H1 (cell line): ENCODE measurements at regions not wholly inside any gene's neighbourhood (a gene's known extent, or its start where the extent isn't known, plus 50 kb on each side); places are given as distances from the start of the nearest gene placed in this dataset.

Source experiments
- CBX8 ChIP-seq: fragments of 300-800, 300-1000 bp; sonication (generic); IDR thresholded peaks from 2 replicates; pipeline ENCODE4 v1.7.1; 2016; ENCODE audit warnings: low read depth, low read length, borderline replicate concordance
- CHD1 ChIP-seq: IDR thresholded peaks from 2 replicates; pipeline ENCODE4 v1.6.1; 2012; ENCODE audit warnings: low read depth, low read length, improper control_type of control experiment
- CTBP2 ChIP-seq: IDR thresholded peaks from 2 replicates; pipeline ENCODE4 v1.7.0; 2011; ENCODE audit warnings: borderline replicate concordance, mild to moderate bottlenecking, moderate library complexity, mixed read lengths, low read length; ENCODE audit not compliant: insufficient read depth, insufficient read length
- HDAC2 ChIP-seq, 2 experiments: fragments of 300-600 bp in 1 of 2; sonication (generic) in 1 of 2; IDR thresholded peaks; 2 replicates each; pipeline ENCODE4 v1.6.1; 2011 to 2012; ENCODE audit warnings: low read depth in 2 of 2, low read length in 2 of 2, mild to moderate bottlenecking in 2 of 2, moderate library complexity in 2 of 2, borderline replicate concordance in 1 of 2, inconsistent platforms in 1 of 2
- JUN ChIP-seq: IDR thresholded peaks from 2 replicates; pipeline ENCODE4 v1.6.1; 2011; ENCODE audit warnings: low read depth, mild to moderate bottlenecking, improper control_type of control experiment, low read length
- JUND ChIP-seq: IDR thresholded peaks from 2 replicates; pipeline ENCODE4 v1.6.1; 2011; ENCODE audit warnings: mild to moderate bottlenecking, improper control_type of control experiment, low read length
- NRF1 ChIP-seq: IDR thresholded peaks from 2 replicates; pipeline ENCODE4 v1.6.1; 2011; ENCODE audit warnings: mild to moderate bottlenecking, low read depth, low read length, improper control_type of control experiment
- RAD21 ChIP-seq, 2 experiments: IDR thresholded peaks in 1 of 2; conservative IDR thresholded peaks in 1 of 2; 2 replicates each; pipeline ENCODE4 v1.6.1; 2011; ENCODE audit warnings: low read depth in 2 of 2, low read length in 2 of 2, improper control_type of control experiment in 1 of 2, inconsistent platforms in 1 of 2, mild to moderate bottlenecking in 1 of 2, moderate library complexity in 1 of 2
- RFX5 ChIP-seq: IDR thresholded peaks from 2 replicates; pipeline ENCODE4 v1.6.1; 2011; ENCODE audit warnings: low read depth, low read length, improper control_type of control experiment, borderline replicate concordance

DNA sequence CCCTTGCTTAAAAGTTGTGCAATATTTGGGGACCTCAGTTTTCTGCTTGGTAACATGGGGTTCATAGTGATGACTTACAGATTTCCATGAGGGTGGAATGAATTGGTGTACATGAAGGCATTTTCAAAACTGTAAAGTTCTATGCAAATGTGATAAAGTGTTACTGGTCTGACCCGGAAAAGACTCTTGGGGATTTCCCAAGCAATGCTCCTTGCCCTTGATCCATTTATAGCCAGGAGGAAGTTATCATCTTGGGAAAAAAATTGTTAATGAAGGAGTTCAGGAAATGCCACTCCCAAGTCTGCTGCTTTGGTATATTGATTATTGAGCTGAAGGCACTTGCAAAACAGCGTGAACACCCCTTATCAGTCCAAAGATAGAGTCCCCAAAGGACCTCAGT lies 96.3 kb upstream of the ZPBP start (continued):
- TF ChIP-seq HDAC2 (IDR thresholded peaks at IDR 0.05; ENCODE audit: borderline replicate concordance in 1 of 2, low read depth in 2 of 2, low read length in 2 of 2): no peak
- no peak for TF ChIP-seq RAD21 (IDR thresholded peaks at IDR 0.05 in 1 of 2, conservative IDR thresholded peaks at IDR 0.05 in 1 of 2; ENCODE audit: low read depth in 2 of 2, low read length in 2 of 2)
- no peak for TF ChIP-seq CBX8
- no peak for TF ChIP-seq JUND
- no peak for TF ChIP-seq CTBP2
- no peak for TF ChIP-seq JUN
- TF ChIP-seq RFX5: no peak
- no peak for TF ChIP-seq CHD1
- TF ChIP-seq NRF1: no peak
